NB4 (cell line): ENCODE measurements at regions not wholly inside any gene's neighbourhood (a gene's known extent, or its start where the extent isn't known, plus 50 kb on each side); places are given as distances from the start of the nearest gene placed in this dataset.

Source experiments
- POLR2A ChIP-seq: IDR thresholded peaks from 2 replicates; pipeline ENCODE4 v1.6.1; 2011; ENCODE audit warnings: mild to moderate bottlenecking; ENCODE audit not compliant: insufficient read length; ENCODE audit errors: extremely low read depth
- TF ChIP-seq, protein P1 (sequence below): IDR thresholded peaks from one replicate; pipeline ENCODE4 v1.5.1; 2012; ENCODE audit warnings: low read depth, low read length

DNA sequence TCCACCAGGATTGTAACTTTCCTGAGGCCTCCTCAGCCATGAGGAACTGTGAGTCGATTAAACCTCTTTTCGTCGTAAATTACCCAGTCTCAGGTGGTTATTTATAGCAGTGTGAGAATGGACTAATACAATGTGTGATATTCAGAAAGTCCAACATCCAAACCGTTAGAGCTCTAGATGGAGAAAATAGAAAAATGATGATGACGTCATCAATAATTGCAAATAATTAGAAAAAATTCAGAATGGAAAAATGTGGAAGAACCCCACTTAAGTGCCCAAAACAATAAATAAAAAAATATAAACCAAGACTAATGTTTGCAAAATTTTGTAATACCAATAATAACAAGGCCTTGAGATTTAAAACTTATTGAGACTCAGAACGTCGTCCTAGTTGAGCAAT is 103.0 kb upstream of the PLPPR5 start:
- TF ChIP-seq, protein P1, sequence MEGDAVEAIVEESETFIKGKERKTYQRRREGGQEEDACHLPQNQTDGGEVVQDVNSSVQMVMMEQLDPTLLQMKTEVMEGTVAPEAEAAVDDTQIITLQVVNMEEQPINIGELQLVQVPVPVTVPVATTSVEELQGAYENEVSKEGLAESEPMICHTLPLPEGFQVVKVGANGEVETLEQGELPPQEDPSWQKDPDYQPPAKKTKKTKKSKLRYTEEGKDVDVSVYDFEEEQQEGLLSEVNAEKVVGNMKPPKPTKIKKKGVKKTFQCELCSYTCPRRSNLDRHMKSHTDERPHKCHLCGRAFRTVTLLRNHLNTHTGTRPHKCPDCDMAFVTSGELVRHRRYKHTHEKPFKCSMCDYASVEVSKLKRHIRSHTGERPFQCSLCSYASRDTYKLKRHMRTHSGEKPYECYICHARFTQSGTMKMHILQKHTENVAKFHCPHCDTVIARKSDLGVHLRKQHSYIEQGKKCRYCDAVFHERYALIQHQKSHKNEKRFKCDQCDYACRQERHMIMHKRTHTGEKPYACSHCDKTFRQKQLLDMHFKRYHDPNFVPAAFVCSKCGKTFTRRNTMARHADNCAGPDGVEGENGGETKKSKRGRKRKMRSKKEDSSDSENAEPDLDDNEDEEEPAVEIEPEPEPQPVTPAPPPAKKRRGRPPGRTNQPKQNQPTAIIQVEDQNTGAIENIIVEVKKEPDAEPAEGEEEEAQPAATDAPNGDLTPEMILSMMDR, result no peak
- TF ChIP-seq POLR2A, result no peak
